PC-9 (cell line): ENCODE measurements at regions not wholly inside any gene's neighbourhood (a gene's known extent, or its start where the extent isn't known, plus 50 kb on each side); places are given as distances from the start of the nearest gene placed in this dataset.

Experiments
- EZH2 ChIP-seq: fragments of 200-600 bp; sonication (generic); IDR thresholded peaks from 2 replicates; pipeline ENCODE4 v1.8.0; 2017; ENCODE audit warnings: antibody characterized with exemption, low read depth
- TF ChIP-seq, protein P1 (sequence below): fragments of 200-600 bp; sonication (generic); conservative IDR thresholded peaks from 2 replicates; pipeline ENCODE4 v1.6.1; 2017; ENCODE audit warnings: mixed run types, antibody characterized with exemption, mild to moderate bottlenecking, moderate library complexity

DNA sequence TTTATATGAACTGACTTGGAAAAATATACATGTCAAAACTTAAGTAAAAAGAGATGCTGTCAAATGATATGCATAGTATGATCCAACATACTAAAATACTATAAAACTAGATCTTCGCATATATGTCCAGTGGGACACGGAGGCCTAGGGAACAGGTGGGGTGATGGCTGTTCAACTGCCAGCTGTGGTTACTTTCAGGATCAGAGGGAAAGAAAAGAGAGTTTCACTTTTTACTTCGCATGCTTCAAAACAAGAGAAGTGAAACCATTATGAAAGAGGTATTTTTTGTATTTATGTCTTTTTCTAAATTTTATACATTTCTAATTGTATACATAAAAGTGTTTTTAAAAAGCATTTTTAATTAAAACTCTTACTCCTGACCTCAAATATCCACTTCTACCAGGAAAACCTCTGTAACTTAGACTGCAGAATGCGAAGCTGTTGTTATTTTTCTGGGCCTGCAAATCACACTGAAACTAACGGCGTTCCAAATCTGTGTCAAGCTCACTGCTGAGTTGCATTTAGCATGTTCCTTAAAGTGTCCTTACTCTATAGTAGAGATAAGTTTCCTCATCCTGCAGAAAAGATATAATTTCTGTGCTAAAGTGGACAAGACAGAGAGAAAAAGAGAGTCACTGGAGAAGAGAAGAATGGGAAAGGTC lies 97.8 kb upstream of the SLC35G4 start:
- TF ChIP-seq, protein P1, sequence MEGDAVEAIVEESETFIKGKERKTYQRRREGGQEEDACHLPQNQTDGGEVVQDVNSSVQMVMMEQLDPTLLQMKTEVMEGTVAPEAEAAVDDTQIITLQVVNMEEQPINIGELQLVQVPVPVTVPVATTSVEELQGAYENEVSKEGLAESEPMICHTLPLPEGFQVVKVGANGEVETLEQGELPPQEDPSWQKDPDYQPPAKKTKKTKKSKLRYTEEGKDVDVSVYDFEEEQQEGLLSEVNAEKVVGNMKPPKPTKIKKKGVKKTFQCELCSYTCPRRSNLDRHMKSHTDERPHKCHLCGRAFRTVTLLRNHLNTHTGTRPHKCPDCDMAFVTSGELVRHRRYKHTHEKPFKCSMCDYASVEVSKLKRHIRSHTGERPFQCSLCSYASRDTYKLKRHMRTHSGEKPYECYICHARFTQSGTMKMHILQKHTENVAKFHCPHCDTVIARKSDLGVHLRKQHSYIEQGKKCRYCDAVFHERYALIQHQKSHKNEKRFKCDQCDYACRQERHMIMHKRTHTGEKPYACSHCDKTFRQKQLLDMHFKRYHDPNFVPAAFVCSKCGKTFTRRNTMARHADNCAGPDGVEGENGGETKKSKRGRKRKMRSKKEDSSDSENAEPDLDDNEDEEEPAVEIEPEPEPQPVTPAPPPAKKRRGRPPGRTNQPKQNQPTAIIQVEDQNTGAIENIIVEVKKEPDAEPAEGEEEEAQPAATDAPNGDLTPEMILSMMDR: no peak
- no peak for TF ChIP-seq EZH2
